ENCODE measurements at regions not wholly inside any gene's neighbourhood (a gene's known extent, or its start where the extent isn't known, plus 50 kb on each side); places are given as distances from the start of the nearest gene placed in this dataset.

- peak; percentile 69 for DNase-seq
Observed at GRCh38 chr3:188046561-188047211, 107.3 kb upstream of the LPP start.

- no peak for DNase-seq
Observed at GRCh38 chr3:188047536-188047935, 106.4 kb upstream of the LPP start.

DNA sequence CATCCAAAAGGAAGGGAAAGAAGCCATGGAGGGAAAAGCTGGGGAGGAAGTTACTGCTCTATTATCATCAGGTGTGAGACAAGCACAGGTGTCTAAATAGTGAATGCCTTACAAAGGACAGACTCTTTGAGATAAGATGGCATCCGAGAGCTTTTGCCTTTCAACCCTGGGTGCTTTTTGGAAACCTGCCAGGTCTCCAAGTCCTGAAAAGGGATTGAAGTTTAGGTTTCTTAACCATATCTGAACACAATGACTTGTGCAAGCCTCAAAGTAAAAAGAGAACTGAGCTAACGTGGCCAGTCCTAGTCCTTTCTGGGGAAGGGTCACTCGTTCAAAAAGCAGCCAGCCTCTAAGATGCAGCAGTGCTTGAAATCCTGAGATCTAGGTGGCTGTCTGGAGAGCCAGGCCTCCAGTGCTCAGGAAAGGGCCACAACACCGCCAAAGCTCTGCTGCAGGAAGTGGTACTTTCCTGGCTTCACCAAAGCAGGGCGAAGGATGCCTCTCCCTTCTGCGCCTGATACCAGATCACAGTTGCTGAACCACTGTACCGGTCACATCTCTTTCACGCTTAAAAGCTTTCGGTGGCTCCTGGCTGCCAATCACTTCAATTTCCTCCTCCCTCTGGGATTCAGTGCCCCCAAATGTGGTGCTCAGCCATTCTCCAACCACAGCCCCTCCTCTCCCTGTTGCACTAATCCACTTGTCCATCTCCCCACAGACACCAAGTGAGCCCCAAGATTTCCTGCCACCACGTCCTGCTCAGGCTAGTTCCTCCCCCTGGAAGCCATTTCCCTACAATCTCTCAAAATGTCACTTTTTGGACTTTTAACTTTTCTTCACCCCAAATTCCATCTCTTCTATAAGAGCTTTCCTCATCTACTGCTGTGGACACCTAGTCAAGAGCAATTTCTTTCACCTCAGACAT, 104.1 kb upstream of the LPP start:
- DNase-seq = no peak

- no peak for DNase-seq
Observed at GRCh38 chr3:188051801-188052168, 102.2 kb upstream of the LPP start.

DNA sequence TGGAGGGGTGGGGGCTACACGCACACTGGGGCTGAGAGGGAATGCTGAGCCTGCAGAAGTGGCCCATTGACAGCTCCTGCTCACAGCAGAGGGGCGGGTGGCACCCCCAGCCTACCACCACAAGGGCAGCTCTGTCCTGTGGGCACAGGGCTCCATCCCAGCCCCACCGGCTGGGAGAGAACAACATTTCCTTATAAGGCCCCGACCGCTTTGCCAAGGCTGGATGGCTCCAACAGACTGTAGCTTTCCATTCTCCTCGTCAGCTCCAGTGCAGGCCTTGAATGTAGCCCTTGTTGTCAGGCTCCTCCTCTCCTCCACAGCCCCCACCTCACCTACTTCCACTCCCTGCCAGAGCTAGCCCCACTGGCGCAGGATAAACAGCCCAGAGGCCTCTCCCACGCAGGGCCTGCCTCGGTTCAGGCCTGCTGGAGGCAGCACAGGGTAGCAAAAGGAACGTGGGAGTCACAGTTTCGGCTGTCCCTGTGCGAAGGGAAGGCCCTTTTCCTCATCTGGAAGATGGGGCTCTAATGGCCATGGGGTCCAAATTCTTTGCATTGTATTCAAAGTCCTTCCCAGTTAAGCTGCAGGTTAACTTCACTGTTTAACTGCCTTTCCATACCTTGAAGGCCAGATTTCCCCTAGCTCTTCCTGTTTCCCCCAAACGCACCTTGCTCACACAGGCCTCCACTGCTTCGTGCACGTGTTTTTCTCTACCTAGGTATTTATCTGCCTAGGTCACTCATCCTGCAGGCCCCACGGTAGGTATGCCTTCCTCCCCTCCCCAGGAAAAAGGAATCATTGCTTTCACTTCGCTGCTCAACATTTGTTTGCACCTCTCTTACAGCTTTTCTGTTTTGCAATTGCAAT, 101.6 kb upstream of the LPP start:
- no peak for DNase-seq

DNA sequence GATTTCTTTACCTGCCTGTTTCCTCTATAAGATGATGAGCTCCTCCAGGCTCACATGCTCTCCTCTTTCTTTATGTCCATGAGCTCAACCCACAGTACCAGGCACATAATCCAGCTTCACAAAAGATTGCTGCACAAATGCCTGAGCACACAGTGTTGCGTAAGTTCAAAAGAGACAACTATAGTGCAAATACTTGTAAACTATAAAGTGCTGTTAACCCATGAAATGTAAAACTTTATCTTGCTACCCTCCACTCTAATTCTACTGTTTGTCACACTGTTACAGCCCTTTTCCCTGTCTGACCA, 101.0 kb upstream of the LPP start:
- no peak for DNase-seq

DNA sequence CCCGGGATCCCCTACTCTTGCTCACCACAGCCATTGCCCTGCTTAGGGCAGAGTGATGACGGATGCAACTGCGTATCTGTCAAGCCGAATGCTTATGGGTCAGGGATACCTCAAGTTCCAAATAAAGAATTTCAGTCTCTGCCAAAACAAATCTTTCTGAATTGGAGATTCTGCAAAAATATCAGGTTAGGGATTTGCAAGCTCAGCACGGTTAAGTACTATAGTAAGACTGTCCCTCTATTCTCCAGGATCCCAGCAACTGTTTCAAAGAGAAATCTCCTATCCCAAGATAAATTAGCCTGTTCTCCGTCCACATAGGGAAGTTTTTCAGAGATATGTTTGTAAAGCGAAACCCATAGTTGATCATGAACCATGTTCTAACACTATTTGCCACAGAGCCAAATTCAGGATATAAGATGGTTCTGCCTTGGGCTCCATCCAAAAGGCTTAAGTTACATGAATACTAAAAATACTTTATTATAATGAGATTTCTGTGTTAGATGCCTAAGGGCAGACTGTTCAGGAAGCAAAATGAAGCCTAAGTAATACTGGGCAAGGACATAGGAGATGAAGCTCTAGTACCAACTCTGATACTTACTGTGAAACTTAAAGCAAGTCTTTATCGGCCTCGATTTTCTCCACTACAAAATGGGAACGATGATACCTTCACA, 100.1 kb upstream of the LPP start:
- DNase-seq = no peak

- DNase-seq = no peak
Observed at GRCh38 chr3:188054541-188054940, 99.4 kb upstream of the LPP start.

- no peak for DNase-seq
Observed at GRCh38 chr3:188055388-188055787, 98.6 kb upstream of the LPP start.

DNA sequence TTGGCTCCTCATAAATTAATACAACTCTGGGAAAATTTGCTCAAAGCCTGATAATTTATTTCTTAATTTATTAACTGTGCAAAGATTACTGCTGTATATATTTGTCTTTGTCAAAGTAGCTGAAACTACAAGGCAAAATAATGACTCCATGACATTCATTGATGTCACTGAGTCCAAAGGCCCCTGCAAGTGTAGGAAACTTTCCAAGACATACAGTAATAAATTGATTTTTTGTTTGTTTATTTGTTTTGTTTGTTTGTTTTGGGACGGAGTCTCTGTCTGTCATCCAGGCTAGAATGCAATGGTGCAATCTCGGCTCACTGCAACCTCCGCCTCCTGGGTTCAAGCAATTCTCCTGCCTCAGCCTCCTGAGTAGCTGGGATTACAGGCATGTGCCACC, 96.8 kb upstream of the LPP start:
- DNase-seq = no peak

DNA sequence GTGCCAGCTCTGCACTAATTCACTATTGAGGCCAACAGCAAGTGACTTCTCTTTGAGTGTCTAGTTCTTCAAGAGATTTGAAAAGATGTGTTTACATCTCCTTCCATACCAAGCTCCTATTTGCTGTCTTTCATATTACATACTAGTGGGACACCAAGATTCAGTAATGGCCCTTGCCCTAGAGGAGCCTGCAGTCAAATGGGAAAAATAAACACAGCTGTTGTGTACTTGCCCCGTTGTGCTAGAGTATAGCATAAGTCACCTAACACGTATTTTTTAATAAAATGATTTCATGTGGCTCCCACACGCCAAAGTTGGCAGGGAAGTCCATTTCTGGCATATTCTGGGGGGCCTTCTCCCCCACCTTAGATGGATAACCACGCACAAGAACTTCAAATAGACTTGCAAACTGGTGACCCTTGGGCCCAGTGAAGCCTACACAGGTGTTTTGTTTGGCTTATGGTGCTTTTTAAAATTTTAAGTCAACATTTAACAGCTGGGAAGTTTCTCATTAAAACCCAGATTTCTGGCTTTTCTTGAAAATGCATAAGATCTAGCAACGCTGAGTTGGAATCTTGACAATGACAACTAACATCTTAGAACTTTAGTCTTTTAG, 95.3 kb upstream of the LPP start:
- no peak for DNase-seq

DNA sequence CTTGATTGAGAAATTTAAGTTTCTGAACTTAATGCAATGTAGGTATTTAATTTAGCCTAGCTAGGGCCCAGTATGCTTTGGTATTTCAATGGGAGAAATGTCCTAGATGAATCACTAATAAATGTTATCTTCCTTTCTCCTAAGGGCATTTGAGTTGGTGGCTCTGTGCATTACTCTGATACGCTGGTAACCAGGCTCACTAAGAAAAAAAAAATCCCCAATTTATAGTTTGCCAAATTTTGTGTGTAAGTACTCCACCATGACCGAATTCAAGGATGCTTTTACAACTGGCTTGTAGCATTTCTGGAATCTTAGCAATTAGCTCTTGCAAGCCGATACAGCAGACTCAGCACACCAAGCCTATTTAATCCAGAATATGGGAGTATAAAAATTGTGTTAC, 94.6 kb upstream of the LPP start:
- DNase-seq = no peak

- DNase-seq = no peak
Observed at GRCh38 chr3:188060264-188060835, 93.6 kb upstream of the LPP start.

DNA sequence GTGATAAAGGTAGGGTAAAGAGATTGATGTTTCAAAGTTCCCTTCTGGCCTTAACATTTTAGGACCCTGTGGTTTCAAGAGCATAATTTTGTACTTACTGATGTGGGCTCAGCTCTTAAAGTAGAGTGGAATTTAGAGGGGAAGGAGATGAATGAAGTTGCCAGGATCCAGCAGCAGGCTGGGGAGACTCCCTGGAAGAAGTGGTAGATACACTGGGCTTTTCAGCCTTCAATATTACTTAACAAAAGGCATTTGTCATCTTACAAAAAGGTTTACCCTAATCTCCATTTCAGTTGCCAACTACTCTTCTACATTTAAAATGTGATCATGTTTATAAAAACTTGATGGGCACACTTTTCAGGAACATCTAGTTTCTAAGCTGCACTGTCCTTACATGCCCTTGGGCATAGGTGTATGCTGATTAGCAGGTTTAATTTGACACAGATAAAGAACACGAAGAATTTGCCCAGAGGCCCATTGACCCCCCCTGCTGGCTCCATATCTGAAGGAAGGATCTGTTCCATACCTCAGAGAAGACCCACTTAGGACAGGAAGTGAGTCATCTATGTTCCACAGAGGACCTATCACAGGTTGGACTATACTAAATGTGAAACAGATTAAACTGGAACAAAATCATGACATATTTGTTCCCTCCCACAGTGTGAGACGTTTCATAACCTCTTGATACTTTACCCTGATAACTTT, 93.0 kb upstream of the LPP start:
- peak; percentile 77 for DNase-seq

DNA sequence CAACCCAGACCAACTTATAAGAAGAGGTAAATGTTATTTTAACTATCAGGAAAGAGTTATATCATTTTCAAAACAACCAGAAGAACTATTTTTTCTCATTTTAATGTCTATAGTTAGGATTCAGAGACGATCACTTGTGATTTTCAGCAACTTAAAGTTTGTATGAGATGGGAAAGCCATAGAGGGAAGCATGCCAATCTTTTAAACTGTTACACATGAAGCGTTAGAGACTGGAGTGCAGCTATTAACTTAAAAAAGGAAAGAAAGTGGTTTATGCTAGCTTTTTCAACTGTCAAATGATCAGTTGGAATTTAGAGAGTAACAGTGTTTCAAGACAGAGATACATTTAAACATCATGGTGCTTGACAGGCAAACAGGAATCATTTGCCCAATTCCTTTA, 91.7 kb upstream of the LPP start:
- no peak for DNase-seq

- DNase-seq = no peak
Observed at GRCh38 chr3:188064831-188065493, 89.0 kb upstream of the LPP start.

DNA sequence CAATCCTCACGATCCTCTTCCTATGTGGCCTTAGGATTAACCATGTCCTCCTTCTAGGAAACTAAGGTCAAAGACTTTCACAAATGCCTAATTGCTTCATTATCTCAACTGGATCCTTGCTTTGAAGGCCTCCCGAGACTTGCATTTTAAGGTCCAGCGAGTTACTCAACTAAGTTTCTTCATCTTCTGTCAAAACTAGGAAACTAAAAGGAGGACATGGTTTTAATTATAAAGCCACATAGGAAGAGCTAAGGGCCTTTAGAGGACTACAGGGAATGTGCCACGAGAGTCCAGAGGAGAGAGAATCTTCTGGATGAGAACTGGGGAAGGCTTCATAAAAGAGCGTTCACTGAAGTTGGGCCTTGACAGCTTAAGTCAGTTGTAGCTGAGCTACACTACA, 87.8 kb upstream of the LPP start:
- DNase-seq = no peak

GRCh38 chr3:188067932-188068331, 86.0 kb upstream of the LPP start:
- DNase-seq = peak; percentile 80

GRCh38 chr3:188068342-188068741, 85.6 kb upstream of the LPP start:
- no peak for DNase-seq

GRCh38 chr3:188071636-188072035, 82.3 kb upstream of the LPP start:
- DNase-seq = peak; percentile 87

- no peak for DNase-seq
Observed at GRCh38 chr3:188076176-188076575, 77.8 kb upstream of the LPP start.
